Loucy (cell line): ENCODE measurements at regions not wholly inside any gene's neighbourhood (a gene's known extent, or its start where the extent isn't known, plus 50 kb on each side); places are given as distances from the start of the nearest gene placed in this dataset.

Experiments used
- H2AFZ ChIP-seq: fragments of 200-600 bp; sonication (generic); 2 replicates; pipeline ENCODE4 v1.6.0; 2016; ENCODE audit warnings: antibody characterized with exemption, mild to moderate bottlenecking, low read length, moderate library complexity
- H3F3A ChIP-seq: fragments of 200-600 bp; 2 replicates; pipeline ENCODE4 v1.6.0; 2016; ENCODE audit warnings: antibody characterized with exemption, low read depth, mild to moderate bottlenecking
- H3K27me3 ChIP-seq: fragments of 200-600 bp; sonication (generic); 2 replicates; pipeline ENCODE4 v1.6.1; 2014; ENCODE audit warnings: low read length, mild to moderate bottlenecking; ENCODE audit not compliant: insufficient read depth, poor library complexity, severe bottlenecking
- H3K36me3 ChIP-seq: fragments of 200-600 bp; sonication (generic); 2 replicates; pipeline ENCODE4 v1.6.1; 2016; ENCODE audit warnings: low read length; ENCODE audit not compliant: insufficient read depth
- H3K4me1 ChIP-seq: fragments of 200-600 bp; sonication (generic); 2 replicates; pipeline ENCODE4 v1.5.1; 2014; ENCODE audit warnings: low read length, mild to moderate bottlenecking; ENCODE audit not compliant: insufficient read depth, poor library complexity, severe bottlenecking
- H3K4me2 ChIP-seq: fragments of 200-600 bp; sonication (generic); 2 replicates; pipeline ENCODE4 v1.6.0; 2014; ENCODE audit warnings: antibody characterized with exemption, low read length, low read depth, mild to moderate bottlenecking; ENCODE audit not compliant: poor library complexity, severe bottlenecking
- H3K4me3 ChIP-seq: fragments of 200-600 bp; sonication (generic); 2 replicates; pipeline ENCODE4 v1.5.1; 2014; ENCODE audit warnings: low read length, mild to moderate bottlenecking, mixed read lengths; ENCODE audit not compliant: poor library complexity, severe bottlenecking
- H3K79me2 ChIP-seq: fragments of 200-600 bp; sonication (generic); 2 replicates; pipeline ENCODE4 v1.6.1; 2014; ENCODE audit warnings: low read length; ENCODE audit not compliant: insufficient read depth
- H3K9ac ChIP-seq: fragments of 200-600 bp; sonication (generic); 2 replicates; pipeline ENCODE4 v1.6.0; 2014; ENCODE audit warnings: mild to moderate bottlenecking, low read depth, low read length, moderate library complexity; ENCODE audit not compliant: poor library complexity, severe bottlenecking
- H3K9me2 ChIP-seq: fragments of 200-600 bp; sonication (generic); replicated peaks from 2 replicates; pipeline ENCODE4 v1.6.1; 2016; ENCODE audit warnings: low read depth, low read length, mixed read lengths
- H3K9me3 ChIP-seq: fragments of 200-600 bp; sonication (generic); 2 replicates; pipeline ENCODE4 v1.6.1; 2014; ENCODE audit warnings: mild to moderate bottlenecking, antibody characterized with exemption, low read length, low read depth; ENCODE audit not compliant: insufficient read depth
- H4K20me1 ChIP-seq: fragments of 200-600 bp; sonication (generic); 2 replicates; pipeline ENCODE4 v1.6.0; 2014; ENCODE audit warnings: antibody characterized with exemption, low read length, mild to moderate bottlenecking; ENCODE audit not compliant: insufficient read depth, poor library complexity, severe bottlenecking
- EZH2phosphoT487 ChIP-seq: fragments of 200-600 bp; IDR thresholded peaks from 2 replicates; pipeline ENCODE4 v1.6.1; 2018; ENCODE audit warnings: antibody characterized with exemption, mild to moderate bottlenecking, moderate library complexity, borderline replicate concordance
- TF ChIP-seq, protein P1 (sequence below): fragments of 200-600 bp; sonication (generic); conservative IDR thresholded peaks from 2 replicates; pipeline ENCODE4 v1.5.1; 2014; ENCODE audit warnings: mild to moderate bottlenecking, antibody characterized with exemption, low read length

DNA sequence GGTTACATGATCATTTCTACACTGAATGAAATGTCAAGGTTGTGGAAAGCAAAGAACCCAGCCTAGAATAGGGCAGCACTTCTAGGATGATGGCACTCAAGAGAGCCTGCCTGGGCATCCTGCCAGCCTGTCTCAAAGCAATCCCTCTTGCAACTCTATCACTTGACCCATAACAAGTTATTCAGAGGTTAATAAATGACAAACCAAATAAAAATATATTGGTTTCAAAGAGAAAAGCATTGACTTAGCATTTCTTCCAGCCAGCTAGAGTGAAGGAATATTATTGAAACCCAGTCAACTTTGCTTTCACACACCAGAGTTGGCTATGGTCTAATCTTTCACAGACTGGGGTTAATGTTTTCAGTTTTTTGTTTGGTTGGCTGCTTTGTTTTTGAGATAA, 214.6 kb upstream of the UBE2E2 start:
- no peaks in the 10 kb centered on the region for H3K27me3 ChIP-seq

DNA sequence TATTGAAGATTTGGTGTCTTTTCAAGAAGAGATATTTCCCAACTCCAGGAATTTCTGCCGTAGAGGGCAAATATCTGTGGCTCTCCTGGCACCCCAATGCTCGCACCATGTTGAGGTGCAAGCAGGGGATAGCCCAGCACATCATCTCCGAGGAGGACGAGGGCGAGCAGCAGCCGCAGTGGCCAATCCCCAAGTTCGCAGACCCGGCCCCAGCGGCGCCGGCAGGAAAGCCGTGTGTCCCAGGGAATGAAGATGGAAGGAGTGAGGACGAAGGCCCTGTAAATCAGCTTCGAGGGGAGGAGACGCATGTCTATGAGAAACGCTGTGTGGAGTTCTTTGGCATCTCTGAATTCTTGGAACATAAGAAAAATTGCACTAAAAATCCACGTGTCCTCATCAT, 213.4 kb upstream of the UBE2E2 start:
- no peak for TF ChIP-seq EZH2phosphoT487
- TF ChIP-seq, protein P1, sequence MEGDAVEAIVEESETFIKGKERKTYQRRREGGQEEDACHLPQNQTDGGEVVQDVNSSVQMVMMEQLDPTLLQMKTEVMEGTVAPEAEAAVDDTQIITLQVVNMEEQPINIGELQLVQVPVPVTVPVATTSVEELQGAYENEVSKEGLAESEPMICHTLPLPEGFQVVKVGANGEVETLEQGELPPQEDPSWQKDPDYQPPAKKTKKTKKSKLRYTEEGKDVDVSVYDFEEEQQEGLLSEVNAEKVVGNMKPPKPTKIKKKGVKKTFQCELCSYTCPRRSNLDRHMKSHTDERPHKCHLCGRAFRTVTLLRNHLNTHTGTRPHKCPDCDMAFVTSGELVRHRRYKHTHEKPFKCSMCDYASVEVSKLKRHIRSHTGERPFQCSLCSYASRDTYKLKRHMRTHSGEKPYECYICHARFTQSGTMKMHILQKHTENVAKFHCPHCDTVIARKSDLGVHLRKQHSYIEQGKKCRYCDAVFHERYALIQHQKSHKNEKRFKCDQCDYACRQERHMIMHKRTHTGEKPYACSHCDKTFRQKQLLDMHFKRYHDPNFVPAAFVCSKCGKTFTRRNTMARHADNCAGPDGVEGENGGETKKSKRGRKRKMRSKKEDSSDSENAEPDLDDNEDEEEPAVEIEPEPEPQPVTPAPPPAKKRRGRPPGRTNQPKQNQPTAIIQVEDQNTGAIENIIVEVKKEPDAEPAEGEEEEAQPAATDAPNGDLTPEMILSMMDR: no peak
- no peaks in the 10 kb centered on the region for H3K9me3 ChIP-seq
- H3K4me1 ChIP-seq: no peaks in the 10 kb centered on the region
- no peaks in the 10 kb centered on the region for H3K79me2 ChIP-seq
- H3K9me2 ChIP-seq: no peaks in the 10 kb centered on the region
- no peak overlapping the region for H2AFZ ChIP-seq
- H4K20me1 ChIP-seq: no peaks in the 10 kb centered on the region
- H3K4me3 ChIP-seq: no peak overlapping the region
- H3K4me2 ChIP-seq: no peak overlapping the region
- H3K36me3 ChIP-seq: no peaks in the 10 kb centered on the region
- H3K9ac ChIP-seq: no peak overlapping the region
- no peaks in the 10 kb centered on the region for H3K27me3 ChIP-seq
- H3F3A ChIP-seq: no peaks in the 10 kb centered on the region

More for the DNA sequence above, 214.6 kb upstream of the UBE2E2 start:
- Histone ChIP-seq H3F3A (no peaks in the 10 kb centered on the region), H3K9ac (no peak overlapping the region), H3K36me3 (no peaks in the 10 kb centered on the region), H3K4me1 (no peaks in the 10 kb centered on the region), H2AFZ (no peak overlapping the region), H3K4me2 (no peak overlapping the region), H3K9me3 (no peaks in the 10 kb centered on the region), H4K20me1 (no peaks in the 10 kb centered on the region), H3K79me2 (no peaks in the 10 kb centered on the region), H3K4me3 (no peak overlapping the region), H3K9me2 (no peaks in the 10 kb centered on the region)
- TF ChIP-seq EZH2phosphoT487: no peak
- TF ChIP-seq, protein P1: no peak

DNA sequence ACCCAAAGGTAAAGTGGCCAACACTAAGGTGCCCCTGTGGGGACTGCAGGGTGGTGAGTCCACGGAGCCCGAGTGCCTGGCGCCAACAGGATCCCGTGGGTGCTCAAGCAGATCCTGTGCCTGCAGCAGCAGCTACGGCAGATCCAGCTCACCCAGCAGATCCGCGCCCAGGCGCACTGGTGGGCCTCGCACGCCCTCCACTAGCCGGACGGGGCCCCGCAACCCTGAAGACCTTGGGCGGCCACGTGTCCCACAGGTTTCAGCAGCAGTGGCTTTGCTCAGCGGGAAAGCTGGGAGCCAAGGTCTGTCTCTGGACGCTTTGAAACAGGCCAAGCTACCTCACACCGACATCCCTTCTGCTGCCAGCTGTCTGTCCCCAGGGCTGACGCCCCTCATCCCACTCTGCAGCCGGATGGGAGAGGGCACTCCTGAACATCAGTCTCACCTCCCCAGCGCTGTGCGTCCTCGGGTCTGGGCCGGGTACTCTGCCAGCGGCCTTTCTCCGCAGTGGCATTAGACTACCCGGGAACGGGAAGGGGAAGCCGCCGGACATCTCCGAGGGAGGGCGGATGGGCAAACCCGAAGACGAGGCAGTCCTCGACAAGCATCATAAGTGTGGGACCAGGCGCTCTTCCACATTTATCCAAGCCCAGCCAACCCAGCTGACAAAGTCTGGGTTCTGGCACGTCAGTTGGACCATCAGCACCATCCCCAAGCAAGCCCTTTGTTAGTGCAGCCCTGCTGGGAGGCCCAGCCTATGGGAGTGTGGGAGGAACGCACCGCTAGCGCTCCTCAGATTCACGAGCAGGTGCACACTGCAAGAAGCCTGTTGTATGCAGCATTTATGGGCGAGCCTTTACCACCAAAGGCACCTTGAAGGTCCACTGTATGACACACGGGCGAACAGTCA, 212.6 kb upstream of the UBE2E2 start:
- H2AFZ ChIP-seq: no peak overlapping the region
- H3K9ac ChIP-seq: no peak overlapping the region

DNA sequence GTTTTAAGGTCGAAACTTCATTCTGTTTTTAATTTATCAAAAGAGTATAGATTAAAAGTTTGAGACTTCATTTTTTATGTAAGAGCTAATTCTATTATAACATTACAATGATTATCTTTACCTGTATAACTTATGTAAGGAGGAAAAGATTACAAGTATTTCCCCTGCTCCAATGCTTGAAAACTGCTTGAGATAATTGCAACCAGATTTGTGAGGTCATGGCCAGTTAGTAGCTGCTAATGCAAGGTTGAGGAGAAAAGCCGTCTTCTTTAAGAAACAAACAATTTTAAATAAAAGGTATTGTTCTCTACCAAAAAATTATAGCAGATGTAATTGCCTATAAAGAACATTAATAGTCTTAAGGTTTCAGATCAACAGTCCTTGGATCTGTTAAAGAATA, 208.3 kb upstream of the UBE2E2 start:
- H2AFZ ChIP-seq: no peak overlapping the region

More for the DNA sequence above, 212.6 kb upstream of the UBE2E2 start:
- H3K9me3 ChIP-seq: no peaks in the 10 kb centered on the region
- H3F3A ChIP-seq: no peaks in the 10 kb centered on the region
- H3K36me3 ChIP-seq: no peaks in the 10 kb centered on the region
- no peaks in the 10 kb centered on the region for H3K27me3 ChIP-seq
- H3K9me2 ChIP-seq: no peaks in the 10 kb centered on the region
- H4K20me1 ChIP-seq: no peaks in the 10 kb centered on the region
- H3K4me3 ChIP-seq: no peak overlapping the region
- no peak overlapping the region for H3K4me2 ChIP-seq
- H3K79me2 ChIP-seq: no peaks in the 10 kb centered on the region
- H3K4me1 ChIP-seq: no peaks in the 10 kb centered on the region
- no peak for TF ChIP-seq EZH2phosphoT487

More for the DNA sequence above, 208.3 kb upstream of the UBE2E2 start:
- Histone ChIP-seq H3K9me3 (no peaks in the 10 kb centered on the region), H3K9ac (no peak overlapping the region), H3K4me2 (no peak overlapping the region), H3K9me2 (no peaks in the 10 kb centered on the region), H3K4me3 (no peak overlapping the region), H3F3A (no peaks in the 10 kb centered on the region), H3K36me3 (no peaks in the 10 kb centered on the region), H3K79me2 (no peaks in the 10 kb centered on the region), H3K4me1 (no peaks in the 10 kb centered on the region), H4K20me1 (no peaks in the 10 kb centered on the region), H3K27me3 (no peaks in the 10 kb centered on the region)
- TF ChIP-seq, protein P1: no peak
- TF ChIP-seq EZH2phosphoT487: no peak
